NCI-H1417 (cell line): ENCODE measurements at regions not wholly inside any gene's neighbourhood (a gene's known extent, or its start where the extent isn't known, plus 50 kb on each side); places are given as distances from the start of the nearest gene placed in this dataset.

Source experiments
- DNase-seq, 3 experiments: peaks; one replicate each; lab custom pipeline; 2025; lab: John Stamatoyannopoulos, UW

DNA sequence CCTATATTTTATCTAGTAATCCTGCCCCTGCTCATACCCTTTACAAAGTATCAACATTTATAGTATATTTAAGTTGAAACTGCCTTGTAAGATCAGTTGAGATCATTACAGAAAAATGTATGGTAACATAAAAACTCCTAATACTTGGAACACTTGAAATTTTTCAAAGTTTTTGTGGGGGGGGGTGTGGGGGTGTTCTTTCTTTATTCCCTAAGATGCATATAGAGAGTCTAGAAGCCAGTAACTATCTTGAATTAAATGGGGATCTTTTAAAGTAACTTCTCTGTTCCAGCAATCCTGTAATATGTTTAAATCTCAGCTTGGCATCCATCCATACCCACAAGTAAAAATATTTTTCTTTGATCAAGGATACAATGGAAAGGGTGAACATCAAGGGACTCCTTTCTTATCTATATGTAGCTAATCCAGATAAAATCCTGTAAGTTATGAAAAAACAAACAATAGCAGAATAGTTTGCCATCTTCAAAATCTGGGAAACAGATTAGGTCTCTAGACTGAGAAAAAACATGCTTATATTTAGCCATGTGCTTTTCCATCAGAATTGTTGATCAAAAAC is 455.3 kb downstream of the MEIS1 start:
- no peak for DNase-seq

- DNase-seq: no peak
Observed at GRCh38 chr2:66895206-66895605, 460.3 kb downstream of the MEIS1 start.

GRCh38 chr2:66896131-66896530 is 461.2 kb downstream of the MEIS1 start:
- DNase-seq: no peak

- no peak for DNase-seq
Observed at GRCh38 chr2:66897181-66897580, 462.3 kb downstream of the MEIS1 start.

GRCh38 chr2:66897691-66898150 is 462.8 kb downstream of the MEIS1 start:
- DNase-seq: no peak

- peak in 1 of 3 experiments; percentile 22 for DNase-seq
Observed at GRCh38 chr2:66899109-66899508, 464.2 kb downstream of the MEIS1 start.

- DNase-seq: no peak
Observed at GRCh38 chr2:66899648-66900047, 464.7 kb downstream of the MEIS1 start.

DNA sequence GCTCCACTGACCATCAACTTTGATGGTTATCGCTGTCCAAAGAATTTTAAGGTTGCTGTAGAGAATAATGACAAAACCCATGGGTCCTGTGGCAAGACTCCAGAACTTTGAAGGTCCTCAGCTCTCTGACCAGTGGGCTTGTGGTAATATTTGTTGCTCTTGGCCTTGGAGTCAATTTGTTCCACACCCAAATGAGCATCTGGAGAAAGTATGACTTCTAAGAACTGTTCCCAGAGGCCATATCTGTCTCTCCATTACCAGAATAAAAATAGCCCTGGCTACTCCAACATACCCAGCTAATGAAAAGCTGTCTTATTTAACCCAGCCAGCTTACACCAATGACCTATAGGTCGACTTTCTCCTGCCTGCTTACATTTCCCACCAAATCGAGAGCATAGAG is 466.4 kb downstream of the MEIS1 start:
- no peak for DNase-seq

DNA sequence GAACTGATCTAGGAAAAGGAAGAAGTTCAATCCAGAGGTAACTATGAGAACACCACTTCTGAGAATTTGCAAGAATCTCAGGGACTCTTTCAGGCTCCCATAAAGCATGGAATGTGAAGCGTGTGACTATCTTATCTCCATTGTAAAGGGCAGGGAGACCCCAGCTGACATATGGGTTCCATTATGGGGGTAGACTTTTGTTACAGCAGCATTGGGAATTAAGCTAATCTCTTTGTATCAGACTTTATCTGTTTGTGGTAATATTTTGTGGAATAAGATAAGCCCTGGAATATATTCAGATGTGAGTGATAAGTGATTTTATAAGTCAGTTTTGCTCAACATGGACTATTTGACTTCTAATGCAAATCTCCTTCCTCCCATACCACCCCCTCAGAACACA is 468.3 kb downstream of the MEIS1 start:
- no peak for DNase-seq

- no peak for DNase-seq
Observed at GRCh38 chr2:66903745-66904465, 469.0 kb downstream of the MEIS1 start.

GRCh38 chr2:66915237-66915636 is 480.3 kb downstream of the MEIS1 start:
- DNase-seq: no peak

DNA sequence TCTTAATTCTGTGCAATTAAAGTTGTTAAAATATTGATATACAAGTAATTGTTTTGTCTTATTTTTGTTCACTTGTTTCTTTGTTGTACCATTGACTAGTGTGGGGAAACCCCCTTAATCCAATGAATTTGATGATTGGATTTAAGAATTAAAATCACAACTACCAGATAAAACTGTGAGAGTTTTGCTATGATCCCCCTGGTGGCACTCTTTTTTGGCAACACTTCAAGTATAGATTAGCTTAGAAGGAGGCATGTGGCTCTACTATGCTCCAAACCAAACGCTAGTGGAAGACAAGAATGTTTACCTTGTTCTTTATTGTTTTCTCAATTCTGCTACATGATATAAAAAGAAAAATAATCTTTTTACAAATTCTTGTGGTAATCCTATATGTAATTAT is 477.8 kb upstream of the ETAA1 start:
- DNase-seq: no peak

- DNase-seq: no peak
Observed at GRCh38 chr2:66920415-66920814, 476.7 kb upstream of the ETAA1 start.

GRCh38 chr2:66925128-66925527 is 472.0 kb upstream of the ETAA1 start:
- DNase-seq: no peak

- no peak for DNase-seq
Observed at GRCh38 chr2:66926594-66927112, 470.5 kb upstream of the ETAA1 start.

- DNase-seq: no peak
Observed at GRCh38 chr2:66929632-66930338, 467.3 kb upstream of the ETAA1 start.

GRCh38 chr2:66930339-66931220 is 466.6 kb upstream of the ETAA1 start:
- DNase-seq: no peak

DNA sequence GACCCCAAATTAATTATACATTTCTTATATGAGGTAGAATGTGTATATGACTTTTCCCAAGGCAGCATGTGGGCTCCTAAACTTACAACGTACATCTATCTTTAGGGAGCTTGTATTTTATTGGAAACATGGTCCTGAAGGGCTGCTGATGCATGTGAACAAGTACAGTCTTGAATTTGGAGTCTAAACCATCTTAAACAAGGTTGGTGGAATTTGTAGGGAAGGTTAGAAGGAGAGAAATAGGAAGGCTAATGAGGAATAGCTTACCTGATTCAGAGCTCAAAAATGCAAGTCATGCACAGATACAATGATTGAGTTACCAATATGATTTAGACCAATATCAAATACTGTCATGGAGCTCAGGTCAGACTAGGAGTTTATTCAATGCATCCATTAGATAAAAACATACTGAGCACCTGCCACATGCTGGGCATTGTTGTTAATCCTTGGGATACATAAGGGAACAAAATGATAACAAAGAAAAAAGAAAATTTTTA is 458.6 kb upstream of the ETAA1 start:
- no peak for DNase-seq

- DNase-seq: no peak
Observed at GRCh38 chr2:66940080-66940479, 457.1 kb upstream of the ETAA1 start.

GRCh38 chr2:66948234-66948633 is 448.9 kb upstream of the ETAA1 start:
- no peak for DNase-seq

- no peak for DNase-seq
Observed at GRCh38 chr2:66957198-66957597, 439.9 kb upstream of the ETAA1 start.

DNA sequence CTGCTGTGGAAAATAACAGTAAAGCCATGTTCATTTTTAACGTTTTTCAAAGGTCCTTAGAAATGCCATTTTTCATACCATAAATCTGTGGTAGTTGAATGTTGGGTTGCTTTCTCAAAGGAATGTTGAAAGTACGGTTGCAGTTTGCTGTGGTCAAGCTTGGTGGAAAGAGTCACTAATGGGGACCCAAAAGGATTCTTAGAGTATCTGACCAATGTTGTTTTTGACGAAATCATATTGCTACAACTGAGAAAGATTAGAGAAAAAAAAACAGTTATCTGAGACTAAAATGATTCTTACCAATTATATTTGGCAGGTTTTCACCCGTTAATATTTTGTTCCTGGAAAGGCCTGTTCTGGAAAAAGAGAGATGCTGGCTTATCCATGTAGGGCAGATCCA is 439.5 kb upstream of the ETAA1 start:
- DNase-seq: no peak
